WTC11 (cell line): ENCODE measurements at regions not wholly inside any gene's neighbourhood (a gene's known extent, or its start where the extent isn't known, plus 50 kb on each side); places are given as distances from the start of the nearest gene placed in this dataset.

Source experiments
- HMGA2 ChIP-seq: fragments of 250-450 bp; sonication (Bioruptor Pico); IDR thresholded peaks from 2 replicates; pipeline ENCODE4 v1.4.0; 2021; ENCODE audit warnings: mild to moderate bottlenecking, moderate library complexity
- SMAD3 ChIP-seq: sonication (generic); formaldehyde crosslinking; IDR thresholded peaks from 2 replicates; pipeline ENCODE4 v1.8.0; 2022; ENCODE audit warnings: missing genetic modification reagents, mild to moderate bottlenecking, borderline replicate concordance
- TEAD1 ChIP-seq: sonication (generic); formaldehyde crosslinking; IDR thresholded peaks from 2 replicates; pipeline ENCODE4 v1.8.0; 2022; ENCODE audit warnings: mild to moderate bottlenecking, missing genetic modification reagents
- TF ChIP-seq, protein P1 (sequence below): fragments of 200-600 bp; IDR thresholded peaks from 2 replicates; pipeline ENCODE4 v1.8.0; 2022; ENCODE audit warnings: antibody characterized with exemption

DNA sequence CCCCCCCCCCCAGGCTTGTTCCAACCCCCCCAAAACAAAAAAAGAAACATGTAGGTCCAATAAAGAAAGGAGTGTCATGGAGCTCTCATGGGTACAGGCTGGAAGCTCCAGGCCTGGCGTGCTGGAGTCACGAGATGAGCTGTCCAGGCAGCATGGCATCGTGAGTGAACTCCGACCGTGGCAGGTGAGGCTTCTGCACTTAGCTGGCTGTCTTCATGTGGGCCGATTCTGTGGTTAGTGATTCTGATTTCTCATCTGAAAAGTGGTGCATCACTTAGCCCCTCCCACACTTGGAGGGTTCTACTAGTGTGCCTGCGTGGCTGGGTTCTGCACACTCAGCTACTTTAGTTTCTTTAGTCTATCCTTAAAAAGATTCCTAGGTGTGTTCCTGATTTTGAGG is 126.4 kb upstream of the MGAT5 start:
- no peak for TF ChIP-seq TEAD1
- TF ChIP-seq, protein P1, sequence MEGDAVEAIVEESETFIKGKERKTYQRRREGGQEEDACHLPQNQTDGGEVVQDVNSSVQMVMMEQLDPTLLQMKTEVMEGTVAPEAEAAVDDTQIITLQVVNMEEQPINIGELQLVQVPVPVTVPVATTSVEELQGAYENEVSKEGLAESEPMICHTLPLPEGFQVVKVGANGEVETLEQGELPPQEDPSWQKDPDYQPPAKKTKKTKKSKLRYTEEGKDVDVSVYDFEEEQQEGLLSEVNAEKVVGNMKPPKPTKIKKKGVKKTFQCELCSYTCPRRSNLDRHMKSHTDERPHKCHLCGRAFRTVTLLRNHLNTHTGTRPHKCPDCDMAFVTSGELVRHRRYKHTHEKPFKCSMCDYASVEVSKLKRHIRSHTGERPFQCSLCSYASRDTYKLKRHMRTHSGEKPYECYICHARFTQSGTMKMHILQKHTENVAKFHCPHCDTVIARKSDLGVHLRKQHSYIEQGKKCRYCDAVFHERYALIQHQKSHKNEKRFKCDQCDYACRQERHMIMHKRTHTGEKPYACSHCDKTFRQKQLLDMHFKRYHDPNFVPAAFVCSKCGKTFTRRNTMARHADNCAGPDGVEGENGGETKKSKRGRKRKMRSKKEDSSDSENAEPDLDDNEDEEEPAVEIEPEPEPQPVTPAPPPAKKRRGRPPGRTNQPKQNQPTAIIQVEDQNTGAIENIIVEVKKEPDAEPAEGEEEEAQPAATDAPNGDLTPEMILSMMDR = no peak
- TF ChIP-seq SMAD3 (CRISPR knock-in tag) = no peak
- TF ChIP-seq HMGA2 (CRISPR knock-in tag) = no peak
